ENCODE measurements at regions not wholly inside any gene's neighbourhood (a gene's known extent, or its start where the extent isn't known, plus 50 kb on each side); places are given as distances from the start of the nearest gene placed in this dataset.
"Not testable (repeated sequence)": the region's sequence is repeated elsewhere in the genome, so short reads cannot be mapped to it uniquely, and the experiment has no call there.

GRCh38 chr12:124699909-124700308 is 132.5 kb upstream of the NCOR2 start:
- in situ Hi-C loops (cut with MboI; ENCODE audit: low sequenced_read_pairs, unreplicated experiment), result no loop called here
- DNase-seq (ENCODE audit: low spot score), result no peak
- TF ChIP-seq CTCF (IDR thresholded peaks at IDR 0.05; ENCODE audit: borderline replicate concordance, control extremely low read depth, extremely low read depth, insufficient read depth, missing control alignments), result no peak

- in situ Hi-C loops (cut with MboI; ENCODE audit: low sequenced_read_pairs, unreplicated experiment), result no loop called here
- no peak for TF ChIP-seq CTCF (IDR thresholded peaks at IDR 0.05; ENCODE audit: borderline replicate concordance, control extremely low read depth, extremely low read depth, insufficient read depth, missing control alignments)
- no peak for DNase-seq (ENCODE audit: low spot score)
These were observed 131.5 kb upstream of the NCOR2 start for GRCh38 chr12:124698998-124699305.

- TF ChIP-seq CTCF (IDR thresholded peaks at IDR 0.05; ENCODE audit: borderline replicate concordance, control extremely low read depth, extremely low read depth, insufficient read depth, missing control alignments), result no peak
- in situ Hi-C loops (cut with MboI; ENCODE audit: low sequenced_read_pairs, unreplicated experiment), result no loop called here
- DNase-seq (ENCODE audit: low spot score), result no peak
These were observed 131.0 kb upstream of the NCOR2 start for GRCh38 chr12:124698211-124698997.

DNA sequence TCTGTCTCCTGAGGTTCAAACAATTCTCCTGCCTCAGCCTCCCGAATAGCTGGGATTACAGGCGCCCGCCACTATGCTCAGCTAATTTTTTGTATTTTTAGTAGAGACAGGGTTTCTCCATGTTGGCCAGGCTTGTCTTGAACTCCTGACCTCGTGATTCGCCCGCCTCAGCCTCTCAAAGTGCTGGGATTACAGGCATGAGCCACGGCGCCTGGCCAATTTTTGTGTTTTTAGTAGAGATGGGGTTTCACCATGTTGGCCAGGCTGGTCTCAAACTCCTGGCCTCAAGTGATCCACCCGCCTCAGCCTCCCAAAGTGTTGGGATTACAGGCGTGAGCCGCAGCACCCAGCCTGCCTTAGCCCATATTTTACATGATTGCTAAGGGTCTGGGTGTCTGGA is 130.3 kb upstream of the NCOR2 start:
- in situ Hi-C loops (cut with MboI; ENCODE audit: low sequenced_read_pairs, unreplicated experiment); DNase-seq (ENCODE audit: low spot score): not testable (repeated sequence)

DNA sequence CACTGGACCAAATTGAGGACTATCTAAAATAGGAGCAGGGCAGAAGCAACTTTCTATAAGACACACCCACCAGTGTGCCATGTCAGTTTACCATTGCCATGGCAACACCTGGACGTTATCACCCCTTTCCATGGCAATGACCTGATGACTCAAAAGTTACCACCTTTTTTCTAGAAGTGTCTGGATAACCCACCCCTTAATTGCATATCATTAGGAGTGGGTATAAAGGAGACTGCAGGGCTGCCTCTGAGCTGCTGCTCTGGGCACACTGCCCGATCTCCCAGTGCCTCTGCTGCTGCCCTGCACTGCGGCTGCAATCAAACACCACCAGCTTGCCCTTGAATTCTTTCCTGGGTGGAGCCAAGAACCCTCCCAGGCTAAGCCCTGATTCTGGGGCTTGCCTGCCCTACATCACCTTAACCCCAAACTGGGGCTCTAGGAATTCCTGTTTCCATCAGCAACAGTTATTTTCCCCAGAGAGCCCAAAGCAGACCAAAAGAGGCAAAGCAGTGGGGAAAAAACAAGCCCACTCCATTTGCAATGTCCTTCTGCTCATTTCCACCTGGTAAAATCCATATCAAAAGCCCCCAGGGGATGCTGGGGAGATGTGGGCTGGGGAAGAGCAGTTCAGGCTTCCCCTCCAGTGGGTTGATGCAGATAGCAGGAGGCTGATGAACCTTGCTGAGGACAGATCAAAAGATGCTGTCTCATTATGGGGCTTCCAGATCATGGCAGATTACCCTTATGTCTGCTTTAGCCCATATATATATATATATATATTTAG is 129.5 kb upstream of the NCOR2 start:
- in situ Hi-C loops (cut with MboI; ENCODE audit: low sequenced_read_pairs, unreplicated experiment), result no loop called here
- no peak for TF ChIP-seq CTCF (IDR thresholded peaks at IDR 0.05; ENCODE audit: borderline replicate concordance, control extremely low read depth, extremely low read depth, insufficient read depth, missing control alignments)
- DNase-seq (ENCODE audit: low spot score), result no peak

DNA sequence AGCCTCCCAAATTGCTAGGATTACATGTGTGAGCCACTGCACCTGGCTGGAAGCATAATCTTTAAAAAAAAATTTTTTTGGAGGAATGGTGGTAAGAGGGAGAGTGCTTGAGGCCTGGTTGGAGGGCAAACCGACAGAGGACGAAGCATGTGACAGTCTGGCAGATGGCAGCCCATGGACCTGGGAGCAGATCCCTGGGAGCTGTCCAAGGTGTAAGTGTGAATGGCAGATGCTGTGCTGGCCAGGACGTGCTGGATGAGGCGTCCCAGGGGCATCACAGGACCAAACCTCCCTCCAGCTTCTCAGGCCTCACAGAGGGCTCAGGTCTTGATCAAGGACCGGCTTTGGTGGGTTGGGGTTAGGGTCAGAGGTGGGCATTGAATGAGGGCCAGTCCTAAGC is 128.4 kb upstream of the NCOR2 start:
- in situ Hi-C loops (cut with MboI; ENCODE audit: low sequenced_read_pairs, unreplicated experiment), result no loop called here
- TF ChIP-seq CTCF (IDR thresholded peaks at IDR 0.05; ENCODE audit: borderline replicate concordance, control extremely low read depth, extremely low read depth, insufficient read depth, missing control alignments), result no peak
- no peak for DNase-seq (ENCODE audit: low spot score)

DNA sequence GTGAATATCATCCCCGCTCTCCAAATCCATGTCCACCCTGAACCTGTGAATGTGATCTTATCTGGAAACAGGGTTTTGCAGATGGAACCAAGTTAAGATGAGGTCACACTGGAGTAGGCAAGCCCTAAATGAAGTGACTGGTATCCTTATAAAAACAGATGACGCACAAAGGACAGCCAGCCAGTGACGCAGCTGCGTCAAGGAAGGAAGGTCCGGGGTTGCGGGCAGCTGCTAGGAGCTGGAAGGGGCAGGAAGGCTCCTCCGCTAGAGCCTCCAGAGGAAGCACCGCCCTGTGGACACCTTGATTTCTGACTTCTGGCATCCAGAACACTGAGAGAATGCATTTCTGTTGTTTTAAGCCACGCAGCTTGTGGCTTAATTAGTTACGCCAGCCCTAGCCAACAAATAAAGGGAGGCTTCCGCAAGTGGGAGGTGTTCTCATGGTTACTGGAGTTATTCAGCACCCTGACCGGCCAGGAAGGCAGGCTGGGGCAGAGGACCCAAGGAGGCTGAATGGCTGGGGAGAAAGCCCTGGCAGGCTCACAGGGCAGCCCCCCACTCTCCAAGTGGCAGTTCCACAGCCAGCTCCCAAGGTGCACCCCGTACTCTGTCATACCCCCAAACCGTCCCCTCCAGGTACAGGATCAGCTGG is 127.6 kb upstream of the NCOR2 start:
- TF ChIP-seq CTCF (IDR thresholded peaks at IDR 0.05; ENCODE audit: borderline replicate concordance, control extremely low read depth, extremely low read depth, insufficient read depth, missing control alignments), result no peak
- DNase-seq (ENCODE audit: low spot score), result no peak

More for the DNA sequence above, 127.6 kb upstream of the NCOR2 start:
- in situ Hi-C loops (cut with MboI; ENCODE audit: low sequenced_read_pairs, unreplicated experiment), result no loop called here
